ENCODE measurements at regions not wholly inside any gene's neighbourhood (a gene's known extent, or its start where the extent isn't known, plus 50 kb on each side); places are given as distances from the start of the nearest gene placed in this dataset.

GRCh38 chr6:50270415-50270814 lies 220.7 kb upstream of the DEFB112 start:
- TF ChIP-seq GATA3 (IDR thresholded peaks at IDR 0.05; ENCODE audit: low read depth, low read length) (no peak), GATA2 (IDR thresholded peaks at IDR 0.05; ENCODE audit: low read depth, low read length) (peak; percentile 31; the same call in 1 of the 2 replicates)

DNA sequence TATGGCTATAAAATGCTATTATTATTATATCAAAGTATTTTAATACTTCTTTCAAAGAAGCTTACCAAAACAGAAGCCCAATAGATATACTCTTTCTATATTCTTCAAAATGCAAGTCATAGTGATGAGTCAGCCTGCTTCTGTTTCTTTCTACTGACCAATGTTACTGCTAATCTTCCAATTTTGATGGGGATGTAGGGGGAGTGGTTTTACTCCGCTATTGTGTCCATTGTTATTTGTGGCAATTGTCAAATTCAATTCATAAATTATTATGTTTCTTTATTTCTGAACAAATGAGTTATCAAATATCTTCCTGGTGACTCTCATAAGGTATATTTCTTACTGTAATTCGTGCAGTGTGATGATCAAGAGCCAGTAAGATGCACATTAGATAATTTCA lies 221.5 kb upstream of the DEFB112 start:
- TF ChIP-seq GATA3 (IDR thresholded peaks at IDR 0.05; ENCODE audit: low read depth, low read length) = no peak
- TF ChIP-seq GATA2 (IDR thresholded peaks at IDR 0.05; ENCODE audit: low read depth, low read length) = no peak

DNA sequence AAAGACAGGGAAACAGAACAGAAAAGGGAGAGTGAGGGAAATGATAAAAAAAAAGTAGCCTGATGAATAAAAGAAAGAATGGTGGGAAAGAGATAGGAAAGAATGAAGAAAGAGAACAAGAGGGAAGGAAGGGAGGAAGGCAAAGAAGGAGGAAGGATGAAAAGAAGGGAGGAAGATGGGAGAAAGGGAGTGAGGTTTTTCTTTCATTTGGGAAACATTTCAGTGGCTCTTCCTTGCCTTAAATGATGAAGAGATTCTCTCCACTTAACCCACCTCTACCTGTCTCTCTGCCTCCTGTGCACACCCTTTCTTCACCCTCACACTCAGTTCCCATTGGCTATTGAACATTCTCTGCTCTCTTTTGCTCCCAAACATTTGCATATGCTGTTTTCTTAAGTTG lies 222.1 kb upstream of the DEFB112 start:
- TF ChIP-seq GATA3 (IDR thresholded peaks at IDR 0.05; ENCODE audit: low read depth, low read length) (no peak), GATA2 (IDR thresholded peaks at IDR 0.05; ENCODE audit: low read depth, low read length) (no peak)

DNA sequence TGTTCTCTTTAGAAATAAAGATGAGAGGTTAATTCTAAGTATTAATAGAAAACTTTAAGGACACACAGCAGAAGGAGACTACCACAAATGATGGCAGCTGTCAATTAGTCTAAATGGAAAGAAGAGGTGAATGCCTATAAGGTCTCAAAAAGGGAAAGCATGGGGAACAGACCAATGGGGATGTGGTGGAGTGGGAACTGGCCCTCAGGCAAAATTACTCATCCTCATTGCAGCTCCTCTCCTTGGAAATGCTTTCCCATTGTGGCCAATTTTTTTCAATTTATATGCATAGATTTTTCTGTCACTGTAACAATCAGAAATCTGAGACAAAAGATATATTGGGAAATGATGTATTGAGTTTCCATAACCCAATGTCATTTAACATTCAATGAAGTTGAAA lies 222.9 kb upstream of the DEFB112 start:
- TF ChIP-seq GATA3 (IDR thresholded peaks at IDR 0.05; ENCODE audit: low read depth, low read length) (no peak), GATA2 (IDR thresholded peaks at IDR 0.05; ENCODE audit: low read depth, low read length) (no peak)

DNA sequence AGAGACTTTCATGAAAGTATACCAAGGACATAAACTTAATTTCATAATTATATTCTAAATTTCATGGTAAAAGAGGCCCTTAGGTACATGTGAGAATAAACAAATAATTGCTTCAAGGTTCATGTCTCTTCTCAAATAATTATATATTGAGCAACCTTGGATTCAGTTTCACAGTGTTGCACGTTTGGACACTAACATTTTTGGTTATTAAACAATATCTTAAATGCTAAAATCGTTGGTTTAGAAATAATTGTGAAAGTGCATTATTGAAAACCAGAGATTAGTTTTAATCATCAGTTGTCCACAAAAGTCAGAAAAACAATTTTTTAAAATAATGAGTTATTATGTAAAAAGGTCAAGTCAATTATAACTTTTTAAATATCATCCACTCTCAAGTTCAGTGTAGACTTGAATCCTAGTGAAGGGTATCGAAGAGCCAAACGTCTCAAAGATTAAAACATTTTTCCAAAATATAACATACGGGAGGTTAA lies 227.1 kb upstream of the DEFB112 start:
- TF ChIP-seq GATA3 (IDR thresholded peaks at IDR 0.05; ENCODE audit: low read depth, low read length) (no peak), GATA2 (IDR thresholded peaks at IDR 0.05; ENCODE audit: low read depth, low read length) (no peak)

DNA sequence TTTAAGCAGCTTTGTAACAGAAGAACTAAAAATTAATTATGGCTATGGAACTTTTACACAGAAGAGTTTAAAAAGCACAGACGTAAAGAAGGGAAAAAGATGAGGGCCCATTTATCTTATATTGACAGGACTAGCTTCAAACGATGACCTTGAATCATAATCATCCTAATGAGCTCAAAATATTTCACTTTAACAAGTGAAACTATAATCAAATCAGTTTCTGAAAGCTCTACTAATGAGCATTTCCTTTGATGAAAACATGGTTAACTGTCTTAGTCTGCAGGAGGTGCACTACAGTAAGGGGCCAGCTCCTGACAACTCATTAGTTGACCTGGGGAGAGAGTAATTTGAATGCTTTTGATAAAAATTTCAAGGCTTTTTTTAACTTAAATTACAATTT lies 228.0 kb upstream of the DEFB112 start:
- TF ChIP-seq GATA2 (IDR thresholded peaks at IDR 0.05; ENCODE audit: low read depth, low read length) (no peak), GATA3 (IDR thresholded peaks at IDR 0.05; ENCODE audit: low read depth, low read length) (no peak)

GRCh38 chr6:50278663-50279062 lies 228.9 kb upstream of the DEFB112 start:
- TF ChIP-seq GATA2 (IDR thresholded peaks at IDR 0.05; ENCODE audit: low read depth, low read length) (no peak), GATA3 (IDR thresholded peaks at IDR 0.05; ENCODE audit: low read depth, low read length) (no peak)

GRCh38 chr6:50285735-50286134 lies 236.0 kb upstream of the DEFB112 start:
- no peak for TF ChIP-seq GATA2 (IDR thresholded peaks at IDR 0.05; ENCODE audit: low read depth, low read length)
- no peak for TF ChIP-seq GATA3 (IDR thresholded peaks at IDR 0.05; ENCODE audit: low read depth, low read length)

- TF ChIP-seq GATA3 (IDR thresholded peaks at IDR 0.05; ENCODE audit: low read depth, low read length) = no peak
- TF ChIP-seq GATA2 (IDR thresholded peaks at IDR 0.05; ENCODE audit: low read depth, low read length) = no peak
Observed at GRCh38 chr6:50288241-50288640, 238.5 kb upstream of the DEFB112 start.

GRCh38 chr6:50288881-50289280 lies 239.2 kb upstream of the DEFB112 start:
- TF ChIP-seq GATA2 (IDR thresholded peaks at IDR 0.05; ENCODE audit: low read depth, low read length) (no peak), GATA3 (IDR thresholded peaks at IDR 0.05; ENCODE audit: low read depth, low read length) (no peak)

DNA sequence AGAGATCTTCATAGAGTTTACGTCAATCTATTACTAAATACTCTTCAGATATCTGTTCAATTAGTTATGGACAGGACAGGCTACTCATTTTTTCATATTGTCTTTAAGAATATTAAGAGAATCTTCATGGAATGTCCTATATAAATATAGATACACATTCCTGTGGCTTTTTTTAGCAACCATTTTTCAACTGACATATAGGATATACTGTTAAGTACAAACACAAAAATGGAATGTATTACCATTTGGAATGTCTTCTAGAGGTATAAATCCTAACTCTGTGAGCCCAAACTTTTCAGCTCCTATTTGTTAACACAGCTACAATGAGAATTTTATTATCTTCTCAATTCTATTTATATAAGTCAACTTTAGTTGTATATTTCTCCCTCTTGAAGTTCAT lies 239.6 kb upstream of the DEFB112 start:
- no peak for TF ChIP-seq GATA2 (IDR thresholded peaks at IDR 0.05; ENCODE audit: low read depth, low read length)
- no peak for TF ChIP-seq GATA3 (IDR thresholded peaks at IDR 0.05; ENCODE audit: low read depth, low read length)

DNA sequence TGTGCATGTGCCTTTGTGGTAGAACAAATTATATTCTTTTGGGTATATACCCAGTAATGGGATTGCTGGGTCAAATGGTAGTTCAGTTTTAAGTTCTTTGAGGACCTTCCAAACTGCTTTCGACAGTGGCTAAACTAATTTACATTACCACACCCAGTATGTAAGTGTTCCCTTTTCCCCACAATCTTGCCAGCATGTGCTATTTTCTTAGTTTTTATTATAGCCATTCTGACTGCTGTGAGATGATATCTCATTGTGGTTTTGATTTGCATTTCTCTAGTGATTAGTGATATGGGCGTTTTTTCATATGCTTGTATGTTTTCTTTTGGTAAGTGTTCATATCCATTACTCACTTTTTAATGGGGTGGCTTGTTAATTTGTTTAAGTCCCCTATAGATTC lies 251.6 kb upstream of the DEFB112 start:
- TF ChIP-seq GATA2 (IDR thresholded peaks at IDR 0.05; ENCODE audit: low read depth, low read length) = no peak
- no peak for TF ChIP-seq GATA3 (IDR thresholded peaks at IDR 0.05; ENCODE audit: low read depth, low read length)

GRCh38 chr6:50305660-50306059 lies 255.9 kb upstream of the DEFB112 start:
- no peak for TF ChIP-seq GATA2 (IDR thresholded peaks at IDR 0.05; ENCODE audit: low read depth, low read length)
- no peak for TF ChIP-seq GATA3 (IDR thresholded peaks at IDR 0.05; ENCODE audit: low read depth, low read length)

DNA sequence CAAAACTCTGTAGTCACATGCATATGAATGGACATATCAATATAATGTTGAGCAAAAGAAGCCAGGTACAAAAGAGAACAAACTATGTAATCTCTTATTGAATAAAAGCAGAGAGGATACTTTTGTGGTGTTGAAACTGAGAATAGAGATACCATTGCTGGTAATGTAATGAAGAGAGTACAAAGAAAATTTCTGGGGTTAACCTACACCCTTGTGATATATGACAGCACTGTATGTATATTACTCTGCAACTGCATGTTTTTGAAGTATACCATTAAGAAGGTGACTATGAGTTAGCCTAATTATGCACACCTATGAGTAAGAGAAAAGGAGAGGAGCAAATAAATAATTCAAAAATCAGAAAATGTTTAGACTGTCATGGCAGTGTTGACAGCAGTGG lies 268.8 kb upstream of the DEFB112 start:
- no peak for TF ChIP-seq GATA3 (IDR thresholded peaks at IDR 0.05; ENCODE audit: low read depth, low read length)
- no peak for TF ChIP-seq GATA2 (IDR thresholded peaks at IDR 0.05; ENCODE audit: low read depth, low read length)

DNA sequence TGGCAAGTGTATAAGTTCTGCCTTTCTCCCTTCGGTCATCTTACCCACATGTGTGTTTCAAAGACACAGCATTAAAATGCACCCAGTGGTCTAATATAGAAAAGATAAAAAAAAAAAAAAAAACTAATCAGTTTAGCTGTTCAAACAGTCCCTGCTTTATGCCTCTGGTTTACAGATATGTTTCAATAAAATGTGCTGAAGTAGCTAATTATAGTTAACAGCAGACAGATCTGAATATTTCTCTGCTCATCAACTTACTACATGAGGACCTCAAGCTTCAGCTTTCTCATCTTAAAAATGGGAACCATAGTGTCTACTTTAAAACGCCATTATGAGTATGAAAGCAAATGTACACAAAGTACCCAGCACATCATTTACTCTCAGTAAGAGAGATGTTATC lies 280.6 kb upstream of the DEFB112 start:
- TF ChIP-seq GATA2 (IDR thresholded peaks at IDR 0.05; ENCODE audit: low read depth, low read length) = no peak
- TF ChIP-seq GATA3 (IDR thresholded peaks at IDR 0.05; ENCODE audit: low read depth, low read length) = no peak

DNA sequence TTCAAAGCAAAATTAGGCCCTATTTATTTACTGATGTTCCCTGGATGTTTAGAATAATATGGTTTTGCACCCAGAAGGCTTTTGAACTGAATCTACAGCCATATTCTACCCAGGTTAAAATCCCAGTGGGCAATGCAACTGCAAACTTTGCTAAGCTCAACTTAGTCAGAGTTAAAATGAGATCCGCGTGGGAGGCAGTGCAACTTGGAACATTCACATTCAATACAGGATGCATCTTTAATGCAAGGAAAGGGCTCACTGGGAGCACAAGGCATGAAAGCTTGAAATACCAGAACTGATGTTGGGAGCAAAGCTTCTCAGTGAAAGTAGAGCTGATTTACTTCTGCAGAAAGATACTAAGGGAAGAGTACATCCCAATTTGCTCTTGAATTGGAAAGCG lies 281.2 kb upstream of the DEFB112 start:
- TF ChIP-seq GATA3 (IDR thresholded peaks at IDR 0.05; ENCODE audit: low read depth, low read length) = no peak

Measured in SH-SY5Y (cell line).